Glutamatergic neuron (in vitro differentiated cells): ENCODE measurements at regions not wholly inside any gene's neighbourhood (a gene's known extent, or its start where the extent isn't known, plus 50 kb on each side); places are given as distances from the start of the nearest gene placed in this dataset.
"Not testable (repeated sequence)": the region's sequence is repeated elsewhere in the genome, so short reads cannot be mapped to it uniquely, and the experiment has no call there.

ENCODE experiments used
- DNase-seq: peaks from one replicate; pipeline ENCODE4 v3.0.0; 2022
- H3K27ac Mint-ChIP-seq: one replicate; pipeline ENCODE4 v1.8.0; 2020; ENCODE audit warnings: mild to moderate bottlenecking, mixed read lengths, inconsistent platforms; ENCODE audit not compliant: unreplicated experiment
- H3K27me3 Mint-ChIP-seq: one replicate; pipeline ENCODE4 v1.8.0; 2020; ENCODE audit warnings: mild to moderate bottlenecking, moderate library complexity, mixed read lengths, inconsistent platforms; ENCODE audit not compliant: unreplicated experiment
- H3K36me3 Mint-ChIP-seq: one replicate; pipeline ENCODE4 v1.8.0; 2020; ENCODE audit warnings: mild to moderate bottlenecking, mixed read lengths, inconsistent platforms; ENCODE audit not compliant: unreplicated experiment
- H3K4me1 Mint-ChIP-seq: one replicate; pipeline ENCODE4 v1.8.0; 2020; ENCODE audit warnings: mild to moderate bottlenecking, low read depth, mixed read lengths, inconsistent platforms; ENCODE audit not compliant: unreplicated experiment
- H3K4me3 Mint-ChIP-seq: one replicate; pipeline ENCODE4 v1.8.0; 2020; ENCODE audit warnings: mild to moderate bottlenecking, mixed read lengths, inconsistent platforms; ENCODE audit not compliant: unreplicated experiment
- H3K9me3 Mint-ChIP-seq: one replicate; pipeline ENCODE4 v1.8.0; 2020; ENCODE audit warnings: mild to moderate bottlenecking, moderate library complexity, mixed read lengths, inconsistent platforms; ENCODE audit not compliant: unreplicated experiment
- TF ChIP-seq, protein P1 (sequence below): fragments of 200-600 bp; sonication (generic); IDR thresholded peaks from one replicate; pipeline ENCODE4 v1.5.0; 2021; ENCODE audit not compliant: partially characterized antibody, unreplicated experiment

GRCh38 chr2:67158718-67159117 is 238.4 kb upstream of the ETAA1 start:
- H3K27me3 Mint-ChIP-seq: no peaks in the 10 kb centered on the region
- no peak for DNase-seq
- H3K36me3 Mint-ChIP-seq: no peaks in the 10 kb centered on the region
- H3K4me1 Mint-ChIP-seq: no peaks in the 10 kb centered on the region
- H3K4me3 Mint-ChIP-seq: no peak overlapping the region
- TF ChIP-seq, protein P1, sequence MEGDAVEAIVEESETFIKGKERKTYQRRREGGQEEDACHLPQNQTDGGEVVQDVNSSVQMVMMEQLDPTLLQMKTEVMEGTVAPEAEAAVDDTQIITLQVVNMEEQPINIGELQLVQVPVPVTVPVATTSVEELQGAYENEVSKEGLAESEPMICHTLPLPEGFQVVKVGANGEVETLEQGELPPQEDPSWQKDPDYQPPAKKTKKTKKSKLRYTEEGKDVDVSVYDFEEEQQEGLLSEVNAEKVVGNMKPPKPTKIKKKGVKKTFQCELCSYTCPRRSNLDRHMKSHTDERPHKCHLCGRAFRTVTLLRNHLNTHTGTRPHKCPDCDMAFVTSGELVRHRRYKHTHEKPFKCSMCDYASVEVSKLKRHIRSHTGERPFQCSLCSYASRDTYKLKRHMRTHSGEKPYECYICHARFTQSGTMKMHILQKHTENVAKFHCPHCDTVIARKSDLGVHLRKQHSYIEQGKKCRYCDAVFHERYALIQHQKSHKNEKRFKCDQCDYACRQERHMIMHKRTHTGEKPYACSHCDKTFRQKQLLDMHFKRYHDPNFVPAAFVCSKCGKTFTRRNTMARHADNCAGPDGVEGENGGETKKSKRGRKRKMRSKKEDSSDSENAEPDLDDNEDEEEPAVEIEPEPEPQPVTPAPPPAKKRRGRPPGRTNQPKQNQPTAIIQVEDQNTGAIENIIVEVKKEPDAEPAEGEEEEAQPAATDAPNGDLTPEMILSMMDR: no peak
- H3K9me3 Mint-ChIP-seq: no peaks in the 10 kb centered on the region
- H3K27ac Mint-ChIP-seq: no peak overlapping the region

GRCh38 chr2:67159929-67160328 is 237.2 kb upstream of the ETAA1 start:
- no peak for DNase-seq
- no peaks in the 10 kb centered on the region for H3K9me3 Mint-ChIP-seq
- H3K27me3 Mint-ChIP-seq: no peaks in the 10 kb centered on the region
- no peak overlapping the region for H3K4me3 Mint-ChIP-seq
- TF ChIP-seq, protein P1: no peak
- H3K27ac Mint-ChIP-seq: no peak overlapping the region
- no peaks in the 10 kb centered on the region for H3K36me3 Mint-ChIP-seq
- no peaks in the 10 kb centered on the region for H3K4me1 Mint-ChIP-seq

GRCh38 chr2:67164771-67165522 is 232.2 kb upstream of the ETAA1 start:
- DNase-seq: no peak
- Mint-ChIP-seq H3K27me3 (no peaks in the 10 kb centered on the region), H3K27ac (no peak overlapping the region), H3K9me3 (no peaks in the 10 kb centered on the region), H3K4me3 (no peak overlapping the region), H3K36me3 (no peaks in the 10 kb centered on the region), H3K4me1 (no peaks in the 10 kb centered on the region)
- TF ChIP-seq, protein P1: no peak

DNA sequence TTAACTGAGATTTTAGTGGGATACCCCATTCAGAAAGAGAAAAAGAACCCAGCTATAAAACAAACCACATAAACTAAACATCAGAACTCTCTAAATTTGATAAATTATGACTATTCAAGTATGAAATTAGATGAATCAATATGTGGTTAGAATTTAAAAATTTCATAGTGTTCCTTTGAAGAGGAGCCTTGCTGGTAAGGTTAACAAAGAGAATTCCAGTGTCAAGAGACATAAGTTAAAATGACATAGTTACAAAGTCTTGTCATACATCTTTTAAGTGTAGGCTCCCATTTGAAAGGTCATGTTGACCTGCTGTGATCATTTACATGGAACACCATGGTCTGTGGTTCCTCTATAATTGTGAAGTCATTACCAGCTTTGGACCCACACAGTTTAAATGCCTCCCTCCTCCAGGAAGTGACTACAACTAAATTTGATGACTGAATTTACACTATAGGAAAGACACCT is 231.6 kb upstream of the ETAA1 start:
- Mint-ChIP-seq H3K9me3 (no peaks in the 10 kb centered on the region), H3K27me3 (no peaks in the 10 kb centered on the region), H3K36me3 (no peaks in the 10 kb centered on the region), H3K4me3 (no peak overlapping the region), H3K4me1 (no peaks in the 10 kb centered on the region), H3K27ac (no peak overlapping the region)
- DNase-seq: no peak
- TF ChIP-seq, protein P1: no peak

- not testable (repeated sequence) for H3K27ac Mint-ChIP-seq, H3K9me3 Mint-ChIP-seq, H3K4me1 Mint-ChIP-seq, DNase-seq, H3K36me3 Mint-ChIP-seq, H3K27me3 Mint-ChIP-seq, H3K4me3 Mint-ChIP-seq
These were observed 230.6 kb upstream of the ETAA1 start for GRCh38 chr2:67166511-67166910.
